GM21576 (cell line): ENCODE measurements at regions not wholly inside any gene's neighbourhood (a gene's known extent, or its start where the extent isn't known, plus 50 kb on each side); places are given as distances from the start of the nearest gene placed in this dataset.

ENCODE experiments used
- ATAC-seq: cut with Tn5 transposase; IDR thresholded peaks from one replicate; pipeline ENCODE4 v1.9.1; 2021; ENCODE audit warnings: mild to moderate bottlenecking, moderate library complexity; ENCODE audit not compliant: unreplicated experiment

DNA sequence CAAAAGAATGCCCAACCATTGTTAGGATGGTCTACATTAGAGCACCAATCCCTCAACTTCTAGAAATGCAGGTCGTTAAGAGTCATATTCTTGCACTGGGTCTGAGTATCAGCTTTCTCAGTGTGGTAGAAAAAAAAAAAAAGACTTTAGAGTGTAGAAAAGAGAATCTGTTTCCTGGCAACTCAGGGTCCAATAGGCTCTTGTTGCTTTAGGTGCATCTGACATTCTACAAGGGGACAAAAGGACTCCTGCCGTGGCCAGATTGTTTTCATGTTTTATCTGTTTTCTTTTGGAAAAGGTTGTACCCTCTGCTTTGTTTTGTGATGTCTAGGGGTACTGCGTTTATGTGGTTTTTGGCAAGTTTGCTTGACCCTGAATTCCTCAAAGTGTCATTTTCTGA is 105.4 kb upstream of the KCNK2 start:
- no peak for ATAC-seq

DNA sequence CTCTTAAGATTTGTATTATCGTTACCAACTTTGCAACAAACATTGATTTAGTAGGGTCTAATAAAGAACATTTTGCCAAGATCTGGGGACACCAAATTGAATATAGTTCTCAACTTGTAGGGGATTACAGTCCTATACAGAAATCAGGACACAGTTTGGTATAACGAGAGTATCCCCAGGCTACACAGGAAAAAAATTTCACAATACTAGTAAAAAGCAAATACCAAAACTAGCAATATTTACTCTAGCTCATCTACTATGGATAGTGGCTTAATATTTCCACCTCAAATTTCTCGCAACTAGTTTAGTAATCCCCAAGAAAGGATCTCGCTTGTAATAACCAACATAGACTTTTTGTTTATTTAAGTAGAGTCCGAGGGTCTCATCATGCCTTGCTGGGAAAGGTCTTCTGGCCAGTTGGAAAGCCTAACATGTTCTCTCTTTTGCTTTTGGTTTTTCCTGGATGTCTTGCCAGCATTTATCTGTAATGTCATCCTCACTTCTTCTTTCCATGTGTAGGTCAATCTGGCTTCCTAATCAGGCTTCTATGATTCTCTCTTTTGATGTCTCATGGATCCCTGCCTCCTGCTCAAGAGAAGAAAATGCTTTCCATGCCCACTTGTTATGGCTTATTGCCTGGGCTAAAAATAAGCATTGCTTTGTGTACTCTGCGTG is 104.7 kb upstream of the KCNK2 start:
- ATAC-seq: no peak

DNA sequence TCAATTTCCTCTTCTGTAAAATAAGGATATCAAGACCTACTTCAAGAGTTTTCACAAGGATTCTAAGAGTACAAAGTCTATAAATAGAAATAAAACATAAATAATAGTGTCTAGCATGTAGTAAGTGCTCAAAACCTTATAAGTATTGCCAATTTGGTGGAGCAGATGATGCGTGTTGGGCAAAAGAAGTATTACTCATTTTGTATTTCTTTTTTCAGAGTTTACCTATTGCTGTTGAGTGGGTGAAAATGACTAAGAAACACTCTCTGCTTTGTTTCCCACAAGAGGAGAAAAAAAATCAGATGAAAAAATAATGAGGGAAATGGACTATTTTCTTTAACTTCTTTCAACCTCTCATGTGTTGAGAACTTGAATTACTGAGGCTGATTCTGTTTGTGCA is 103.3 kb upstream of the KCNK2 start:
- no peak for ATAC-seq

DNA sequence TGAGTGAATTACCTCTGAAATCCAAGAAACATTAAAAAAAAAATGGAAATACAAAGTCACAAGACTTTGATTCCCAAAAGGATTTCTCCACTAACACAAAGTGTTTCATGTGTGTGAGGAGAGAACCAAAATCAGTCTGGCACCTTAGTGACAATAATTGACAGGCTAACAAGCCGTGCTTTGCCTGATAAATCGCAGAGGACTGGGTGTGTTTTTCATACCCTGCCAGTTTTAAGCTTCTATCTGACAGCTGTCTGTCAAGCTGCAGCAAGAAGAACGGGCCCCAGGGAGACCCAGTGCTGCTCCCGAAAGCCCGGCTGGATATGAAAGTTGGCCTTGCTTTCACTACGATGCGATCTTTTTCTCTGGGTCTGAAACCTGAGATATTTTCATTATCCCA is 101.6 kb upstream of the KCNK2 start:
- no peak for ATAC-seq

DNA sequence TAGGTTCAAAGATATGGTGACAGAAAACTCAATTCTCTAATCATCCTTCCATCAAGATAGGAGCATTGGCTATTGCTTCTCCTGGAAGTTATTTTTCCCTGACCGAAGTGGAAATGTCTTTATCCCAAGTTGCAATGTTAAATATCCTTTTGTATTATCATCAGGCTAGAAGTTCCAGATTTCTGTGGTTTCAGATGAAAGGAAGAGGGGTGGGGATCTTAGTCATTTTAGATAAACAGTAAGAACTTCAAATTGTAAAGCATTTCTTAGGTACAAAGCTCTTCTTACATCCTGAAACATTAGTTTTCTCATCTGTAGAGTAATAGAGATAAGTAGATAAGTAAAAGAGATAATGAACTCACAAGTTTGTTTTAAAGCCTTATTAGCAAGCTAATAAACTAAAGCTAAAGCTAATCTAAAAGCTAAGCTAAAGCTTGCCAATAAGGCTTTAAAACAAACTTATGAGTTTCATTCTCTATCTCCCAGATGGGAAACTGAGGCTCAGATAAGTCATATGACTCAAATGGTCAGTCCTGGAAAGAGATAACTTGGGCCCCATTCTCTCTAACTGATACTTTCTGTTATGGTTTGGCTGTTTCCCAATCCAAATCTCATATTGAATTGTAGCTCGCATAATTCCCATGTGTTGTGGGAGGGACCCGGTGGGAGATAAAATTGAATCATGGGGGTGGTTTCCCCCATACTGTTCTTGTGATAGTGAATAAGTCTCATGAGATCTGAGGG is 99.2 kb upstream of the KCNK2 start:
- ATAC-seq: no peak

DNA sequence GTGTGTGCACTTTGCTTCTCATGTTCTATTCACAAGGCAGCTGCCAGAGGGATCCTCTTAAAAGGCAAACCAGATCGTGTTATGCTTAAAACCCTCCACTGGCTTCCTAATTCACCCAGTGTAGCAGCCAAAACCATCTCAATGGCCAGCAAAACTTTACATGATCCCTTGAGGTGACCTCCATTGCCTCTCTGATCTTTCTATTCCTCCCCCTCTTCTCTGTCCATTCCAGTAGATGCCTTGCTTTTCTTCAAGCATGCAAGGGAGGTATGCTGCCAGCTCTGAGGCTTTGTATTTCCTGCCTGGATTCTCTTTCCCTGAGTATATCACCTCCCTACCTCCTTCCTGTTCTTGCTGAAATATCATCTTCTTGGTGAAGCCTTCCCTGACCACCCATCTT is 93.2 kb upstream of the KCNK2 start:
- ATAC-seq: no peak

DNA sequence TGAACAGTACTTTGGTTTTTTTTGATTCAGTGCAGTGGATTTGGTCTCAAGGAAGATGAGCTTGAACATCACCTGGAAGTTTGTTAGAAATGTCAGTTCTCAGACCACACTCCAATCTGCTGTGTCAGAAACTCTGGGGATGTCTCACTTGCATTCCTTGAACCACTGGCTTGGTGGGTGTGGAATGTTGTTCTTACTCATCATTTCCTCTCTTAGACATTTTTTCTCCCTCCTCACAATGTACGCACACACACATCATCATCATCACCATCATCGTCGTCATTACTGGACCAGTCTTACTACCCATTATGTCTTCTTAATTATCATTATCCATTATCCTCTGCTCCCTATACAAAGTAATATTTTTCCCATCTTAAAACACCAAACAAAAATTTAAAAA is 91.9 kb upstream of the KCNK2 start:
- no peak for ATAC-seq

DNA sequence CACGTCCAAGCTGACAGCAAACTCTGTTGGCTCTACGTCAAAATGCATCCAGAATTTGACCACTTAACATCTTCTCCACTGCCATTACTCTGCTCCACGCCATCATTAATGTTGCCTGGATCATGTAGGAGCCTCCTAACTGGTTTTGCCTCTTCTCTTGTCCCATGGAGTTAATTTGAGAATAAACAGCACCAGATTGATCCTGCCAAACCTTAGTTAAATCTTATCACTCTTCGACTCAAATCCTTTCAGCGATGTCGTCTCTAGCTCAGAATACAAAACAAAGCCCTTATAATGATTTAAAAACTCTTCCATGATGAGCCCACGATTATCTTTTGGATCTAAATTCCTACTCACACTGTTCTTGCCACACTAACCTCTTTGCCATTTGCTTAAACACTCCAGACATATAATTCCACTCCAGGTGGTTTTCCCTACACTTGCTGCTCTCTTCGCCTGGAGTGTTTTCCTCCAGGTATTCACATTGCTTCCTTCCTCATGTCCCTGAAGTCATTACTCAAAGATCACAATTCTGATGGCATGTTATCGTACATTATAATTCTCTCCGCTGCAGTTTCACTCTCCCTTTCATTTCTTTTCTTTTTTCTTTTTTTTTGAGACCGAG is 90.7 kb upstream of the KCNK2 start:
- no peak for ATAC-seq

DNA sequence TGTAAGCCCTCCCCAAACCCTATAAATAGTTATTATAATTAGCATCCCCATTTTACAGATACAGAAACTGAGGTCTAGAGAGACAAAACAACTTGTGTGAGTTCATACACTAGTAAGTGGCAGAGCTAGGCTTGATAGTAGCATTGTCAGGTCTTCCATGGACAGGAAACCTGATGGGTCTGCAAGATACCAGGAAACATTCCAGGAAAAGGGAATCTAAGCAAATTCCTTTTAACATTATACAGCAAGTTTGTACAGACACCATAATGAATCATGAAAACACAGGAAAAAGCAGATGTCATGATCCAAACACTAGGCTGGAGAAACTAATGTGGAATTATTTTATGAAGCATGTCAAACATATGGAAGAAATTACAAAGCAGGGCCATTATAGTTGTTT is 89.1 kb upstream of the KCNK2 start:
- no peak for ATAC-seq

DNA sequence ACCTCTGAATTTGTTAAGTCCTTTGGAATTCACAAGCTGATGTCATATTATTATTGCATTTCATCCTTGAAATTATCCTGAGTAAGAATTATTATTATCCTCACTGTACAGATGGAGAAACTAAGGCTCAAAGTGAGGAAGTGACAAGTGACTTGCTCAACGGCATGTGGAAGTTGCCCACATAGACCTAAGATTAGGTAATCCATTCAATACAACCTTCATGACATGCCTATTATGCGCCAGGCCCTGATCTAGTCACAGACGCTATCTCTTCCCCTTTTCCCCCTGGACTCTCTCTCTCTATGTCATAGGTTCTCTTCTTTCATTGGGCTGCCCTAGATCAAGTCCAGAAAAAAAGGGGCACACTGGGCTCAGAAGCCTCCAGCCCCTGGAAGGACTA is 84.9 kb upstream of the KCNK2 start:
- no peak for ATAC-seq

DNA sequence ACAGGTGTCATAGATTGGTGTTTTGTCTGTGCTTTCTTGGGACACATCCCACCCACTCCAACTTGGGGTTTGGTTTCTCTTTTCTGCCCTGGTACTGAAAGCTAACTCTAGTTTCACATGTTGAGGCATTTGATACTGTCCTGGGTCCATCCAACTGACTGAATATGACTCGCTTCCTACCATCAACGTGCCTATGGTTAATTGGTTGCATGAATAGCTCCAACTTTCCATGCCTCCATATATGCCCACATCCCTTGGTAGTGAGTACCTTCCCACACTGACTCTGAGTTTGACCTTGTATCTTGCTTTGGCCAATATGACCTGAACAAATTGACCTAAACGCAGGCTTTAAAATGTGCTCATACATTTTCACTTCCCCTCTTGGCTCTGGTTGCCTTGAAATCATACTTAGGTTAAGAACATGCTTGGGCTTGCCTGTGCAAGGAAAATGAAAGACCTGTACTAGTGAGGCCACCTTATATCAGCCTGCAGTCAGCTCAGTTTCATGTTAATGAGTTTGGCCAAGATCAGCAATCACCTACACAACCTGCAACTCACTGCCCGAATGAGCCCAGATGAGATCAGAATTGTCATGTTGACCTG is 81.0 kb upstream of the KCNK2 start:
- ATAC-seq: peak; percentile 89

DNA sequence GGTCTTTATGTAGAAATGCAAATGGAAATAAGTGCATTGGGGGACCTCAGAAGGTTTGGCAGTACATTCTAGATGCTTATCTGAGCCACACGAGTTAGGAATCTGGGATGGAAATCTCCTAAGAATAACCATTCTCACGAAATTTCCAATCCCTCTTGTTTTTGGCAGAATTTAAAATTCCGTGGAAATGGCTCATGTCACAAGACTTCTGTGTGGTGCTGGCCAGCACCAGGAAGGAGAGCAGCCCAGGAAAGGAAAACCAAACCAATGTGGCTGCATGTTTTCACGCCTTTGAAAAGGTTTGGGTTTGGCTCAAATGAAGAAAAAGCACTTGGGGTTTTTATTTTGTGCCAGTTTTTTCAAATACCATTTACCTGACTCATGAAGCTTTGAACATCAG is 80.1 kb upstream of the KCNK2 start:
- ATAC-seq: no peak

DNA sequence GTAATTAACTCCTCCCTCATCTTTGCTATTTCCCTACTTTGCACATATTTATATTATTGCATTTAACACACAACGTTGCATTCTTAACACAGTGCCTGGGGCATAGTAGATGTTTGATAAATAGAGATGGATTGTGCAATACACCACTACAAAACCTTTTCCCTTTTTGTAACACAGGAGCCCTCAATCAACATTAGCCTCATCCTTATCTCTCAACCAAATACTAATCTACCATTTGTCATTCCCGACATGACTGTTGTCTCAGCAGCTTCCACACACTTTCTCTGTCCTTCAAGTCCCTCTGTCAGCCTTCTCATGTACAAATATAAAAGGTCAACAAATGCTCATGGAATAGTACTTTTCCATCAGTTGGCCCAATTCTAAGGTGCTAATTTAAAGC is 78.9 kb upstream of the KCNK2 start:
- no peak for ATAC-seq

DNA sequence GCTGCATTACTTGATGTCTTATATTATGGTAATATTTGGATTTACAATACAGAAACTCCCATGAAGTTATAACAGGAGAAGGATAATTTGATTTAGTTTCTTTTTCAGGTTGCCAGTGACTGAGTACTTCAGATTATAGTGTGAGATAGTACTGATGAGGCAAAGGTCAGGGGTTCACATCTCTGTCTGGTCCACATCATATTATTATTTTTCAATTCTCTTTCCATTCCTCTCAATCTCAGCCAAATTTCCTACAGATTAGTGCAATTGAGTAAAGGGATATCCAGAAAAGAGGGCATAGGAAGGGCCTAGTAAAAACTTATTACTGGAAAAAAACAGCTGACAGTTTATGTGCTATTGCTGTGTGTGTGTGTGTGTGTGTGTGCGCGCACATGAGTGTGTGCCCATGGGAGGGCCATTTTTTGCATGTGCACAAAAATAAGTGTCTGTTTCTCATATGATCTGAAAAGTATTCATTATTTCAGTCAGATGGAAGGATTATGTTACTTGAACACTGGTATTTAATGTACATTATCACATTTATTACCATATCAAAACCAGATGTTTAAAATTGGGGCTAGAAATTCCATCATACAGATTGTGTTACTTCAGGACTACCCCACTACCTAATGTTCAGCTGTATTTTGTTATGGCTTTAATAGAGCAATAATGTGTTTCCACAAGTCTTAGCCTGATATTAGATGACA is 78.3 kb upstream of the KCNK2 start:
- ATAC-seq: no peak

DNA sequence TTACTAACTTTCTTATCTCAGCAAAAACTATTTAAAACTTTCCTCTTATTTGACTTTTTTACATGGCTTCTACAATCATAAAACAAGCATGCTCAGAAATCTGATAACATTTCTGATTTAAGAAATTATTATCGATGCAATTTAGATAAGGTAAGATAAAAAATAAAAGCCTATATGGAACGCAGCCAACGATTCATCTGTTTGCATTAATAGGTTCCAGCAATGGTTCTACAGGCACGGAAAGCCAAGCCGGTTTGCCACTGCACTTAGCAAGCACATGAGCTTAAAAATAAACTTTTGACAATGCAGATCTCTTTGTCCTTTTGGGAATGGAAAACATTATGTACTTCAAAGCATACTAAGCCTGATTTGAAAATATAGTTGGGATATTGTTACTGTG is 77.5 kb upstream of the KCNK2 start:
- ATAC-seq: no peak

DNA sequence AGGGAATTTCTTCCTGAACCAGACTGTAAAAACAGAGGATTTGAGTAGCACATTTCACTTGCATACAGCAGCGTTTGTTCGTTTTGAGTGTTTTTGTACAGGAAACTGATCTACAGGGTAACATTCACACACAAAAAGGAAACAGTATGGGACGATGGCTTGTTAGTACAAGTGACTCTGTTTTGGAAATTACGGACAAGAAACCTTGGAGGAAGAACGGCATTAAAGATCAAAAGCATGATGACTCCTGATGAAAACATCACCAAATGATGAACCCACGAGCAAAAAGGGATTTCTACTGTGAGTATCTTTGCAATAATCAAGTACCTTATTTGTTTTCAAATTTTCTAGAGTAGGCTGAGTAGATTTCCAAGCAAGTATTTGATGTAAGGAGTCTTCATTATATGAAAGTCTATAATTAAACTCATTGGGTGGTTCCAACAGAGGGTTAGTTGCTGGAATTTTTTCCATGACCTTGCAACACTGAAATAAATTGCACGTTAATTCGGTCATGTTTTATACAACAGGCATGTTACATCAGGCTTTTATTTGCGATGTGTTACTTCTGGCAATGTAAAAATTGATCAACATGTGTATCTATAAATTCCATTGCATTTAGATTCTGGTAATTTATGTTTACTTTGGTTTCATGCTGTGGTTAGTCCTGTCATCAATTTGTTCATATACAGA is 76.7 kb upstream of the KCNK2 start:
- no peak for ATAC-seq

DNA sequence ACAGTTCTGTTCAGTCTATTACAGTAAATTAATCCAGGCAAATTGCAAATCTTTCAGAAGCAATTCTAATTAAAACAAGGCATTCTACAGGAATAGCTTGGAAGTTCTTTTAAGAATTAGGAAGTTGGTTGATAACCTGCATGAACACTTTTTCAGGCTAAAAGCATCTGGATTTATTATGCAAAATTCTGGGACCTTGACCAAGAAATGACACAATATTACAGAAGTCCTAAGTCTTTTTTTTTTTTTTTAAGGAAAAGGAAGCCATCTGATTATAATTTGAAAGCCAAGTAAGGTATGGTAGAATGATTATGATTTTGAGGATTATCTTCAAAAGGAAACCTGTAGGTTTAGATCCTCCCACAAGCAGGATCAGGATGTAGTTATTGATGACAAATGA is 74.7 kb upstream of the KCNK2 start:
- ATAC-seq: no peak

DNA sequence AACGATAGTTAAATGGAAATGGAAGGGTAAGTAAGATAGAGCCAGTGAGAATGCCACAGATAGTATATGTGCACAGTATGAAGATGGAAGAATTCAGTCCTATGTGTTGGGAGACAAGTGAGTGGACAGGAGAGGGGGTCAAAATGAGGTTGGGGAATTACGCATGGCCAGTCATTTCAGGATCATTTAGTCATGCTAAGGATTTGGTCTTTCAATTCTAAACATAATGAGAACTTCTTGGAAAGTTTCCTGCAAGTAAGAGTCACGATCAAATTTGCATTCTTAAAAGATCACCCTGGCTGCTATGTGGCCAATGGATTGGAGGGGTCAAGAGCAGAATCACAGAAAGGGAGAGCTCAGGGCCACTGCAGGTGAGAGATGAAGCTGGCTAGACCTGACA is 64.0 kb upstream of the KCNK2 start:
- ATAC-seq: no peak

DNA sequence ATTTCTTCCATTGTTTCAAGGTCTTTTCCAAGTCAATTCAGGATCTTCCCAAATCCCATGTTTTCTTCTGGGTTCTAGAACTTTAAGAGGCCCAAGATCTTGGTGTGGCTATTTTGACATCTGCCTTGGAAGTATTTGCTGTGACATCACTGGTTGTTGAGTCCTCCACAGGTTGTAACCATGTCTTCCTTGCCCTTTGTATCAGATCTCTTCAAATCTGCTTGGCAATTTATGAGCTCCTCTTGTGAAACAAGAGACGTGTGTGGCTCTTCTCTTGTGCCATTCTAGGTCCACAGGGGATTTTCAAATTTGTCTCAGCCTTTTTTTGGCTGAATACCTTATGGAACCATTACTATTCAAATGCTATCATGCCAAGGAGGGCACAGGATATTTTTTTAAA is 60.3 kb upstream of the KCNK2 start:
- no peak for ATAC-seq

DNA sequence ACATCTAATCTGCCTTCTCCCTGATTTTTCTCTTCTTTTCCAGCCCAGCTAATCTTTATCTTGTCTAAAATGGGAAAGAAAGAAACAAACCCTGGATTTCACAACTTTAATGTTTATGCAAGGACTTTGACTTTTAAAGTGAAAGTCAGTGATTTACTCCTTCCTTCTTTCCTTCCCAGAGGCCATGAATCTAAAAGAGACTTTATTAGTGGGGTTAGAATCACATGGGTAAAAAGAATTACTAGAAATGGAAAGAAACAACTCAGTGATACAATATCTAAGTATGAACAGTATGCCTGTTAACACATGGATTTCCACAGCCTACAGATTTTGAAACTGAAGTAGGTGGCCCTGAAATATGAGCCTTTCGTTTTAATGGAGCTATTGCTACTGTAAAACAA is 59.8 kb upstream of the KCNK2 start:
- ATAC-seq: no peak
